Spleen (tissue), 7 donors: ENCODE measurements at regions not wholly inside any gene's neighbourhood (a gene's known extent, or its start where the extent isn't known, plus 50 kb on each side); places are given as distances from the start of the nearest gene placed in this dataset.

Experiments used
- CTCF ChIP-seq, 11 experiments: fragments of 200-600 bp in 7 of 11; fragments of 450-650 bp in 4 of 11; sonication (generic) in 4 of 11; IDR thresholded peaks in 8 of 11; conservative IDR thresholded peaks in 3 of 11; 1 replicate in 7 of 11; 2 replicates in 4 of 11; pipeline versions ENCODE4 v1.4.0 to v1.8.0; 2016 to 2021; ENCODE audit warnings: antibody characterized with exemption in 11 of 11, inconsistent platforms in 4 of 11, mild to moderate bottlenecking in 1 of 11
- POLR2A ChIP-seq, 3 donors: fragments of 450-650 bp; IDR thresholded peaks; one replicate each; pipeline ENCODE4 v1.5.1; 2017; ENCODE audit warnings: antibody characterized with exemption in 3 of 3, mild to moderate bottlenecking in 1 of 3
- donor health status: DM: no; HTN: no; CAD: no; lungs with moderate emphysema.
- donor health status: DM: no; HTN: no; CAD: no.
- donor health status: DM: no; HTN: no; CAD: no.

- TF ChIP-seq CTCF (IDR thresholded peaks at IDR 0.05 in 8 of 11, conservative IDR thresholded peaks at IDR 0.05 in 3 of 11) = no peak
- TF ChIP-seq POLR2A (IDR thresholded peaks at IDR 0.05) = no peak
Measured at GRCh38 chr2:19287324-19287723, 71.1 kb downstream of the OSR1 start.
